Hepatocyte (in vitro differentiated cells): ENCODE measurements at regions not wholly inside any gene's neighbourhood (a gene's known extent, or its start where the extent isn't known, plus 50 kb on each side); places are given as distances from the start of the nearest gene placed in this dataset.

ENCODE experiments used
- CTCF ChIP-seq: fragments of 200-600 bp; sonication (generic); IDR thresholded peaks from 2 replicates; pipeline ENCODE4 v1.5.1; 2016; ENCODE audit warnings: antibody characterized with exemption, mild to moderate bottlenecking; ENCODE audit not compliant: poor library complexity
- EZH2 ChIP-seq: fragments of 200-600 bp; sonication (generic); IDR thresholded peaks from 2 replicates; pipeline ENCODE4 v1.6.1; 2016; ENCODE audit warnings: antibody characterized with exemption, mild to moderate bottlenecking, borderline replicate concordance
- EZH2phosphoT487 ChIP-seq: fragments of 200-600 bp; sonication (generic); IDR thresholded peaks from one replicate; pipeline ENCODE4 v1.6.1; 2018; ENCODE audit warnings: antibody characterized with exemption, mild to moderate bottlenecking, low read depth, moderate library complexity; ENCODE audit not compliant: unreplicated experiment, severe bottlenecking

- TF ChIP-seq CTCF (no peak), EZH2 (no peak), EZH2phosphoT487 (no peak)
Measured at GRCh38 chr13:111394211-111394922, 73.9 kb downstream of the TEX29 start.
